ENCODE measurements at regions not wholly inside any gene's neighbourhood (a gene's known extent, or its start where the extent isn't known, plus 50 kb on each side); places are given as distances from the start of the nearest gene placed in this dataset.
"Not testable (repeated sequence)": the region's sequence is repeated elsewhere in the genome, so short reads cannot be mapped to it uniquely, and the experiment has no call there.

DNA sequence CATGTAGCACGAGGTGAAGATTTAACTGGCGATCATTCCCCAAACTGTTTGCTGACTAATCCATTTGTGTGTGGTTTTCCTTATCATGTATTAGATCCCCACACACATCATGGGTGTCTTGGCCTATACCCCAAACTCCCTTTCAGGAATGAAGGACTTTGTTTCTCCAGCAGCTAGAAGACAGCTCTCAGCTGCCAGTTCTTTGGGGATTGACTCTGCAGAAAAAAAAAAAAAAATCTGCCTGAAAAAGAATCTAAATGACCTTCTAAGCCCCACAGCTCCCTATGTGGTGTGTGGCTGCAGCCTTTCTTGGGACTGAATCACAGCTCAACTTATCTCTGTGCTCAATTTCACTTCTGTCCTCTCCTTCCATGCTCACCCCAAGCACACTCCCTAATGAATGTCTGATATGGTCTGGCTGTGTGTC, 256.3 kb upstream of the DUSP10 start:
- no peak for DNase-seq (ENCODE audit: extremely low spot score, unreplicated experiment)
- Mint-ChIP-seq H3K4me1 (ENCODE audit: unreplicated experiment) (no peaks in the 10 kb centered on the region), H3K27me3 (no peaks in the 10 kb centered on the region), H3K4me3 (no peak overlapping the region), H3K9me3 (no peaks in the 10 kb centered on the region), H3K36me3 (no peaks in the 10 kb centered on the region), H3K27ac (no peak overlapping the region)
- TF ChIP-seq, protein P1, sequence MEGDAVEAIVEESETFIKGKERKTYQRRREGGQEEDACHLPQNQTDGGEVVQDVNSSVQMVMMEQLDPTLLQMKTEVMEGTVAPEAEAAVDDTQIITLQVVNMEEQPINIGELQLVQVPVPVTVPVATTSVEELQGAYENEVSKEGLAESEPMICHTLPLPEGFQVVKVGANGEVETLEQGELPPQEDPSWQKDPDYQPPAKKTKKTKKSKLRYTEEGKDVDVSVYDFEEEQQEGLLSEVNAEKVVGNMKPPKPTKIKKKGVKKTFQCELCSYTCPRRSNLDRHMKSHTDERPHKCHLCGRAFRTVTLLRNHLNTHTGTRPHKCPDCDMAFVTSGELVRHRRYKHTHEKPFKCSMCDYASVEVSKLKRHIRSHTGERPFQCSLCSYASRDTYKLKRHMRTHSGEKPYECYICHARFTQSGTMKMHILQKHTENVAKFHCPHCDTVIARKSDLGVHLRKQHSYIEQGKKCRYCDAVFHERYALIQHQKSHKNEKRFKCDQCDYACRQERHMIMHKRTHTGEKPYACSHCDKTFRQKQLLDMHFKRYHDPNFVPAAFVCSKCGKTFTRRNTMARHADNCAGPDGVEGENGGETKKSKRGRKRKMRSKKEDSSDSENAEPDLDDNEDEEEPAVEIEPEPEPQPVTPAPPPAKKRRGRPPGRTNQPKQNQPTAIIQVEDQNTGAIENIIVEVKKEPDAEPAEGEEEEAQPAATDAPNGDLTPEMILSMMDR (conservative IDR thresholded peaks at IDR 0.05): no peak

DNA sequence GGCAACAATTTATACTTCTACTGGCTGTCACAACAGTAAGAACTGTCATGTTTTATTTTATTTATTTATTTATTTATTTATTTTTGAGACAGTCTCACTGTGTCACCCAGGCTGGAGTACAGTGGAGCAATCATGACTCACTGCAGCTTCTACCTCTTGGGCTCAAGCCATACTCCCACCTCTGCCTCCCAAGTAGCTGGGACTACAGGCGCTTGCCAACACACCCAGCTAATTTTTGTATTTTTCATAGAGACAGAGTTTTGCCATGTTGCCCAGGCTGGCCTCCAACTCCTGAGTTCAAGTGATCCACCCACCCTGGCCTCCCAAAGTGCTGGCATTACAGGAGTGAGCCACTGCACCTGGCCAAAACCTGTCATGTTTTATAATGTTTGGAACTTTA, 255.1 kb upstream of the DUSP10 start:
- H3K36me3 Mint-ChIP-seq; H3K27ac Mint-ChIP-seq; H3K9me3 Mint-ChIP-seq; H3K4me3 Mint-ChIP-seq; DNase-seq (ENCODE audit: extremely low spot score, unreplicated experiment); H3K4me1 Mint-ChIP-seq (ENCODE audit: unreplicated experiment); H3K27me3 Mint-ChIP-seq: not testable (repeated sequence)

DNA sequence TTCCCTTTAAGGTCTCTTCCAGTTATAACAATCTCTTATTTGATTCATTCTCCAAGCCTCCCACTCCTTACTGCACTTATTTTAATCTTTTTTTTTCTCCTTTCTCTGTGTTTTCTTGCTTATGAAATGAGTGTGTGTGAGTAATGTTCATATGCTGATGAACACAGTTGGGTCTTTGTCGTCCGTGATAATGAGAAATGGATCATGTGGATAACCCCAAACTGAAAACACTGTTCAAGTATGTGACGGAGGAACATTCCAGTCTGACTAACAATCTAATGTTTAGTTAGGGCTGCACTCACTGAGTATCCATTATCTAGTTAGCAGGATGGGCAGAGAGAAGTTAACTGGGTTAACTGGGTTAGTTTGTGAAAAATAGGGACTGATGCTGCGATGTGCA, 253.1 kb upstream of the DUSP10 start:
- no peak for DNase-seq (ENCODE audit: extremely low spot score, unreplicated experiment)

DNA sequence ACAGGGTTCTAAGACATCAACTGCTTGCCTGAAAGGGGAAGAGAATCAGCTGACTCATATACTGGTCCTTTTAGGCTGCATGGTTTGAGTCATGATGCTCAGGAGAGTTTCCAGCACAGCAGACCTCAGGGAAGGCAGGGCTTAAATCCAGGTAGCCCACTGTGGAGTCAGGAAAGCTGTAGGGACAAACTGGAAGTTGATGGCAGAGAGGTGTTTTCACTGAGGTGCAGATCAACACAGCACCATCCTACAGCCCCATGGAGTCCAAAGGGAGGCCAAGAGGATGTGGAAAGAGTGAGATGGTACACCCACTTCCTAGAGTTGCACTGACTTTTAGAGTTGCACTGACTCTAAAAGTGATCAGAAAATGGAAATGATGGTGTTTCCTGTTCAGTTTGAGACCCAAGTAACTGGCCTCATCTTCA, 252.4 kb upstream of the DUSP10 start:
- Mint-ChIP-seq H3K9me3 (no peaks in the 10 kb centered on the region), H3K27me3 (no peaks in the 10 kb centered on the region), H3K4me1 (ENCODE audit: unreplicated experiment) (no peaks in the 10 kb centered on the region), H3K27ac (no peak overlapping the region), H3K4me3 (no peak overlapping the region), H3K36me3 (no peaks in the 10 kb centered on the region)
- no peak for DNase-seq (ENCODE audit: extremely low spot score, unreplicated experiment)
- TF ChIP-seq, protein P1 (conservative IDR thresholded peaks at IDR 0.05): no peak

More for the DNA sequence above, 253.1 kb upstream of the DUSP10 start:
- TF ChIP-seq, protein P1 (conservative IDR thresholded peaks at IDR 0.05): no peak
- H3K36me3 Mint-ChIP-seq: no peaks in the 10 kb centered on the region
- H3K9me3 Mint-ChIP-seq: no peaks in the 10 kb centered on the region
- H3K4me3 Mint-ChIP-seq: no peak overlapping the region
- H3K4me1 Mint-ChIP-seq (ENCODE audit: unreplicated experiment): no peaks in the 10 kb centered on the region
- no peak overlapping the region for H3K27ac Mint-ChIP-seq
- H3K27me3 Mint-ChIP-seq: no peaks in the 10 kb centered on the region

DNA sequence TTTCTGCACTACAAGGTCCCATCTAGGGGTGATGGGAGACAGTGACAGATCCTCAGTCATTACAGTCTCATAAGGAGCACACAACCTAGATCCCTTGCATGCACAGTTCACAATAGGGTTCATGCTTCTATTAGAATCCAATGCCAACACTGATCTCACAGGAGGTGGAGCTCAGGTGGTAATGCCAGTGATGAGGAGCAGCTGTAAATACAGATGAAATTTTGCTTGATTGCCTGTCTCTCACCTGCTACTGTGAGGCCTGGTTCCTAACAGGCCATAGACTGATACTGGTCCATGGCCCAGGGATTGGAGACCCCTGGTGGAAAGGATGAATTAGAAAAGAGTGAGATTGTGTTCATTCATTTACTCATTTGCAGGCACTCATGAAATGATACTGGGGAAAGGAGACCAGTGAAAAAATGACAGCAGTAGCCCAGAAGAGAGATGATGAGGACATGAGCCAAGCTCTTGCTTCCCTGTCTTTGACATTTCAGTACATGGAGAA, 251.6 kb upstream of the DUSP10 start:
- Mint-ChIP-seq H3K9me3 (no peaks in the 10 kb centered on the region), H3K4me3 (no peak overlapping the region), H3K4me1 (ENCODE audit: unreplicated experiment) (no peaks in the 10 kb centered on the region), H3K36me3 (no peaks in the 10 kb centered on the region), H3K27me3 (no peaks in the 10 kb centered on the region), H3K27ac (no peak overlapping the region)
- TF ChIP-seq, protein P1 (conservative IDR thresholded peaks at IDR 0.05): no peak
- no peak for DNase-seq (ENCODE audit: extremely low spot score, unreplicated experiment)

DNA sequence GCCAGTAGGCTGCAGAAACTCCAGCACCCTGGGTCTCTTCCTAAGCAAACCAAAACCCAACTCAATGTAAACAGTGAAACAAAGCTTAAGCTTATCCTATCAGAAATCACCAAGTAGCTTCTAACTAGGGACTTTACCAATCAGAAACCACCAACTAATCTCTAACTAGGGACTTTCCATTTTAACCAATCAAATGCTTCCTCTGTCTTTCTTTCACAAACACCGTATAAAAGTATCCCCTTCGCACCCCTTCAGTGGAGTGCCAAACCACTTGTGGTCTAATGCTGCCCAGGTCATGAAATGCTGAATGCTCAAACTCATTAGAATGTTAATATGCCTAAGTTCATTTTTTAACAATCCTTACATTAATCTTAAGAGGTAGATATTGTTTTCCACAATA, 250.5 kb upstream of the DUSP10 start:
- no peaks in the 10 kb centered on the region for H3K36me3 Mint-ChIP-seq
- no peaks in the 10 kb centered on the region for H3K4me1 Mint-ChIP-seq (ENCODE audit: unreplicated experiment)
- no peak for DNase-seq (ENCODE audit: extremely low spot score, unreplicated experiment)
- H3K27ac Mint-ChIP-seq: no peak overlapping the region
- TF ChIP-seq, protein P1 (conservative IDR thresholded peaks at IDR 0.05): no peak
- H3K27me3 Mint-ChIP-seq: no peaks in the 10 kb centered on the region
- H3K9me3 Mint-ChIP-seq: no peaks in the 10 kb centered on the region
- no peak overlapping the region for H3K4me3 Mint-ChIP-seq
